ENCODE measurements at regions not wholly inside any gene's neighbourhood (a gene's known extent, or its start where the extent isn't known, plus 50 kb on each side); places are given as distances from the start of the nearest gene placed in this dataset.

DNA sequence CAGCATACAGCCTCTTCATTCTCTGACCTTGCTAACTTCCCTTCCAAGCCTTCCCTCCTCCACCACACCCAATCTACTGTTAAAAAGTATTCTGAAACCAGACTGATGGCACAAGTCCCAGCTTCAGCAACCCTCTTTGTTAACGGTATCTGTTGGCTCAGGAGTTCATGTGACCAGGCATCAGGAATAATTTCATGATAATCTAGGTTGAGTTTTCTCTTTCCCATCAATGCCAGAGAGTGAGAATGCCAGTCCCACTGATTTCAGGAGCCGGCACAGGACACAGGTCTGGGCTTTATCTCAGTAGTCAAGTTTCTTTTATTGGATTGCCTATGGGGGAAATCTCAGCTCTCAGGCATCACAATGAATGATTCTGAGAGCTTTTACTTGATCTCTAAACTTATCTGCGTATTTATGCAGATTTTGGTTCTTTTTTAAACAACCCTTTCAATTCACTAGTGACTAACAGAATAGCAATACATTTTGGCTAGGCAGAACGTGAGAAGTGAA lies 231.0 kb upstream of the LYZL1 start:
- H4K20me1 ChIP-seq (ENCODE audit: control insufficient read depth, insufficient read depth, low read depth, low read length) = no peaks in the 10 kb centered on the region
- no peaks in the 10 kb centered on the region for H3K4me1 ChIP-seq (ENCODE audit: control insufficient read depth, low read length)
- no peak overlapping the region for H3K27ac ChIP-seq (ENCODE audit: low read depth, low read length)
- no peaks in the 10 kb centered on the region for H3K79me2 ChIP-seq (ENCODE audit: control insufficient read depth, low read length)
- no peak overlapping the region for H3K4me2 ChIP-seq (ENCODE audit: low read length)
- no peaks in the 10 kb centered on the region for H3K36me3 ChIP-seq (ENCODE audit: control insufficient read depth, low read length)
- H3K9me3 ChIP-seq (ENCODE audit: control insufficient read depth, insufficient read depth, low read length) = no peaks in the 10 kb centered on the region
- H3K4me3 ChIP-seq (ENCODE audit: low read length) = no peak overlapping the region
- TF ChIP-seq EZH2phosphoT487 (IDR thresholded peaks at IDR 0.05; ENCODE audit: borderline replicate concordance, low read length) = no peak
- no peak for TF ChIP-seq CTCF (IDR thresholded peaks at IDR 0.05; ENCODE audit: low read depth, low read length, poor library complexity, severe bottlenecking)
- no peaks in the 10 kb centered on the region for H3K27me3 ChIP-seq (ENCODE audit: control insufficient read depth, low read length)
- no peaks in the 10 kb centered on the region for H3F3A ChIP-seq (ENCODE audit: control insufficient read depth, insufficient read depth)
- H3K9me2 ChIP-seq (replicated peaks; ENCODE audit: control insufficient read depth, low read length) = no peaks in the 10 kb centered on the region

DNA sequence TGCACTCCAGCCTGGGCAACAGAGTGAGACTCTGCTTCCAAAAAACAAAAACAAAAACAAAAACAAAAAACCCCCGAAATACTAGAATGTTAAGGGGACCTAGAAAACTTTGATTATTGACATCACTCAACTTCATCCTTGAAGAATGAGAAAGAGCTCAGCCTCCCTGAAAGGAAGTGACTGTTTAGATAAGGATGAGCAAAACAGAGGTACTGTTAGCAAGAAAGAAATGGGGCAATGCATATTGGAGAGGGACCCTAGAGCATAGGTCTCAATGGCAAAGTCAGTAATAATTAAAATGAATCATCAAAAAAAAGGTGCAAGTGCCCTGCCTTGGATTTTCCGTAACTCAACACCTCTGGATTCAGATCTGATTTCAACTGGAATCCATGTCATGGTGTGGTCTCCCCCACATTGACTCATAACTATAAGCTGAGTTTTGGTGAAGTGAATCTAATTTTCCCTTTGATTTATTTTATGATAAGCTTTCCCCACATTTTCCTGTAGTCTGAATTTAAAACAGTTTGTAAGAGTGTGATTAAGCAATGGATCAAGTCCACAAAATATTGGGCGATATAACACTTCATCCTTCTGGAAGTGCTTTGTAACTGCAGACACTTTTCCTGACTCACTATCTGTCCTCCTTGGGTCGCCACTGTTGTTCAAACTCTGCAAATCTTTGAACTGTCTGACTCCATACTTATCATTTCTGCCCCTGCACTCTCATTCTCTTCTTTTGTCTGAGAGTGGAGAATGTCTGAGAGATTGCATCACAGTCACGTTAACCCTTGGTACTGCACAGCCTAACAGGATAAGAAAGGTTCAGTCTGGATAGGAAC lies 224.8 kb upstream of the LYZL1 start:
- no peaks in the 10 kb centered on the region for H3K27me3 ChIP-seq (ENCODE audit: control insufficient read depth, low read length)
- H3F3A ChIP-seq (ENCODE audit: control insufficient read depth, insufficient read depth) = no peaks in the 10 kb centered on the region
- H3K4me3 ChIP-seq (ENCODE audit: low read length) = no peak overlapping the region
- no peaks in the 10 kb centered on the region for H3K4me1 ChIP-seq (ENCODE audit: control insufficient read depth, low read length)
- no peaks in the 10 kb centered on the region for H4K20me1 ChIP-seq (ENCODE audit: control insufficient read depth, insufficient read depth, low read depth, low read length)
- H3K9me3 ChIP-seq (ENCODE audit: control insufficient read depth, insufficient read depth, low read length) = no peaks in the 10 kb centered on the region
- no peak overlapping the region for H3K4me2 ChIP-seq (ENCODE audit: low read length)
- H3K36me3 ChIP-seq (ENCODE audit: control insufficient read depth, low read length) = no peaks in the 10 kb centered on the region
- no peaks in the 10 kb centered on the region for H3K9me2 ChIP-seq (replicated peaks; ENCODE audit: control insufficient read depth, low read length)
- no peak for TF ChIP-seq CTCF (IDR thresholded peaks at IDR 0.05; ENCODE audit: low read depth, low read length, poor library complexity, severe bottlenecking)
- TF ChIP-seq EZH2phosphoT487 (IDR thresholded peaks at IDR 0.05; ENCODE audit: borderline replicate concordance, low read length) = no peak
- no peaks in the 10 kb centered on the region for H3K79me2 ChIP-seq (ENCODE audit: control insufficient read depth, low read length)
- no peak overlapping the region for H3K27ac ChIP-seq (ENCODE audit: low read depth, low read length)

DNA sequence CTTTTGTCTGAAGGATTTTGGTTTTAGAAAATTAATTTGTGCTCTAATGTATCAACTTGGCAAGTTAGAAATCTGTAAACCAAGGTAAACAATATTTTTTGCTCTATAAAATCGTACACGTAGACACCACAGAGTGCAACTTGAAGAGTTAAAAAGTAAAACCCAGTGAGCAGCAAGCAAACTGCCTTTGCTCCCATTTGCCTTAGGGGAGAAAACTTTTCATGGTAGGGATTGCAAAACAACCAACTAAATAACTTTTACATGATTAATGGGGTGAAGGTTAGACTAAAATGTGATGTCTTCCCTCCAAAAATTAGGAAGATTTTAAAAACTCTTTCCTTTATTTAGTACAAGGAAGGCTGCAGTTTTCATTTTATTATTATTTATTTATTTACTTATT lies 224.2 kb upstream of the LYZL1 start:
- Histone ChIP-seq H3K4me3 (ENCODE audit: low read length) (no peak overlapping the region), H3K9me3 (ENCODE audit: control insufficient read depth, insufficient read depth, low read length) (no peaks in the 10 kb centered on the region), H3K27me3 (ENCODE audit: control insufficient read depth, low read length) (no peaks in the 10 kb centered on the region), H4K20me1 (ENCODE audit: control insufficient read depth, insufficient read depth, low read depth, low read length) (no peaks in the 10 kb centered on the region), H3K79me2 (ENCODE audit: control insufficient read depth, low read length) (no peaks in the 10 kb centered on the region), H3K9me2 (replicated peaks; ENCODE audit: control insufficient read depth, low read length) (no peaks in the 10 kb centered on the region), H3K4me2 (ENCODE audit: low read length) (no peak overlapping the region), H3K27ac (ENCODE audit: low read depth, low read length) (no peak overlapping the region), H3K4me1 (ENCODE audit: control insufficient read depth, low read length) (no peaks in the 10 kb centered on the region), H3K36me3 (ENCODE audit: control insufficient read depth, low read length) (no peaks in the 10 kb centered on the region), H3F3A (ENCODE audit: control insufficient read depth, insufficient read depth) (no peaks in the 10 kb centered on the region)
- TF ChIP-seq CTCF (IDR thresholded peaks at IDR 0.05; ENCODE audit: low read depth, low read length, poor library complexity, severe bottlenecking) = no peak
- no peak for TF ChIP-seq EZH2phosphoT487 (IDR thresholded peaks at IDR 0.05; ENCODE audit: borderline replicate concordance, low read length)

Data from DOHH2 (cell line).